Right renal pelvis (tissue), 4 donors: ENCODE measurements at regions not wholly inside any gene's neighbourhood (a gene's known extent, or its start where the extent isn't known, plus 50 kb on each side); places are given as distances from the start of the nearest gene placed in this dataset.

Experiments
- DNase-seq, 4 donors: peaks; one replicate each; pipeline ENCODE4 v3.0.0-alpha.2; 2013; ENCODE audit warnings: low read depth in 4 of 4, low spot score in 3 of 4, missing footprints in 1 of 4

DNA sequence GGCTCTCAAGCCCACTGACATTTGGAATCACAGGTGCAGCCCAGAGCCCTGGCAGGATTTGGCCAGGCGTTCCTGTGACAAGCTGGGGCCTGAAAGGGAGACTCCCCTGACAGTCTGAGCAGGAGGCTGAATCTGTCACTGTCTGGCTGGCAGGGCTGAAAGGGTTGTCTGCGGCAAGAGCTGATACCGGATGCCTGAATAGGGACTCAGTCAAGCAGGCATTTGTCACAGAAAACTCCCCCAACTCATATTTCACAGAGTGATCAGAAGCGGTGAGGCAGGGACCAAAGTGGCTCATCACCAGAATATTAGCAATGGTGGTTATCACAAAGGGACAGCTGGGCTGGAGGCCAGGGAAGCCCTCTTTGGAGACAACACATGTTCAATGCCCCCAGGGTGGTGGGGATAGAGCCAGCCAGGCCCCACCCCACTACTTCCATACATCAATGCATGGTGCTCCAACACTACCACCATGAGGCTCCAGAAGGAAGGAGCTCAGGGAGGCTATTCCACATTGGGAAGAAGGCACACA, 295.5 kb downstream of the DTWD2 start:
- peak in 1 of 4 donors; percentile 36 for DNase-seq

DNA sequence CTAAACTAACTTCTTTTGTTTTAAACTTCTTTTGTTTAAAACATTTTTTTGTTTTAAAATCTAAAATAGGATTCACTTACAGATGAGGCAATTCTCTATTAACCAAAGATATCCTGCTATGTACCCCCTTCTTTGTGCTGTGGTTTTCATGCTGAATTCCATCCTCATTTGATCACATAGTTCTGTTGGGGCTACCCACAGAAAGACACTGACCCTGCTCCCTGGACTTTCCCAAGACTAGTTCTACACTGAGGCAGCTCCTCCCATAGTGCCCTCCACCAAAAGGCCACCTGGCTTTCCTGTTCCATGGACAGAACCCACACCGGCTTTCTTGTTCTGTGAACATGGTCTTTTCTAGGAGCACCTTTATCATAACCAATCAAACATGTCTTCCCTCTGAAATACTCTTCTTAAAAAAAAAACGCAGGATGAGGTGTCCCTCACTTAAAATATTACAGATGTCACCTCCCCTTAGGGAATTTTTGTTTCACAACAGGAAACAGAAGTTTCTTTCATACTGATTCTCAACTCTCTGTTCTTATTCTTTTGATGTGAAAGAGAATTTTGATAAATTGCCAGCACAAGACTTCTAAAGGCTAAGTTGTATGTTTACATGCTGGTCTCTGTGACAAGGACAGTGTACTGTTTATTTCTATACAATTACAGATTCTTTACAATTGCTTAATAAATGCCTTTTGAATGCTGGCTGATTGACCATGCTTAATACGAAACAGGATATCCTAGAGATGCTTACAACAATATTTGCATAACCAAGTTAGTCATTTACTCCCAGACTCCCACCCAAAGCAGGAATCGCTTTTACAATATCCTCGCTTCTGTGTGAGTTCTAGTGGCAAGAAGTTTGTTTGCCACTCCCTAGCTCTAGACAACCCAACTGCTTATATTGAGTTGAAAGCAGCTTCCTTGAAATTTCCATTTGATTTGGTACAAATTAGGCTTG, 300.4 kb downstream of the DTWD2 start:
- peak in 1 of 4 donors; percentile 10 for DNase-seq

GRCh38 chr5:118687100-118687499, 301.2 kb downstream of the DTWD2 start:
- no peak for DNase-seq

DNA sequence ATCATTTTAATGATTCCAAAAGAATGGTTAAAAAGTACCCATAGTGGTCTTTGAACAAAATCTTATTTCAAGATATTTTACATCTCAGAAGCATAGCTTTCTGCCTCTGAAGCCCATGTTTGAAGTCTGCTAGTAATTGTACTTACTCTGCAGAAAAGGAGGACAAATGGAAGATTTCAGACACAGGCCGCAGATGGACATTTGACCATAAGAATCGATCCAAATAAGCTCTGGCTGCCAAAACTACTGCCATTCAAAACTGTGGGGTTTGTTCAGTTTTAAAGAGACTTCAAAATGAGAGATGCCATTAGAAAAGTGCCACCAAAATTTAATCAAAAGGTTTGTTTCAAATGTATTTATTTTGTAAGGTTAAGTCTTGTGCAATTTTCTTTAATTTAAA, 306.7 kb downstream of the DTWD2 start:
- no peak for DNase-seq

DNA sequence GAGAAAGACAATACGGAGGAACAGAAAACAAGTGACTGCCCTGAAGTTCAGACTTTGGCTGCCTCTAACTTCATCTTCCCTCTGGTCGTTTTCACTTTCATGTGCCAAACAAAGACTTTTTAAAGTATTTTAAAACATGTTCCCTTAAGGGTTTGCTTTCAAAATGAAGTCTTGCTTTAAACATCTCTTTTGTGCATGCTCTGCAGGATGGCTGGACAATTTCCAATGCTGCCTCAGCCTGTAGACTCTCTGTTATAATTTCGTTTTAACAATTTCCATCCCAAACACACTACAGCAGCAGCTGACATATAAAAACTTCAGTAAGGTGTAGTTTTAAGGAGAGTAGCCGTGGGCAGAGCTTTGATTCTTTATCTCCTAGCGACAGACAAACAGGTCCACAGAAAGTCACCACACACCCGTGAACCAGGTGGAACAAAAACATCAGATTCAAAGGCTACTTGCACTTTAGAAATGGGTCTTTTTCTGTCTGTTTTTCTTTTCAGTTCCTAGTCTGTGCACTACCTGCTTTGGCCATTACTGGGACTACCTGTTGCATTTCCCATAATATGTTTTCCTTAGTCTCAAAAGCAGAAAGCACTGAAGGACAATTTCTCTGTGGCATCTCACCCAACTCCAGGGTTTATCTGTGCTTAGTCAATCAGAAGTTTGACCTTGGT, 308.9 kb downstream of the DTWD2 start:
- no peak for DNase-seq

DNA sequence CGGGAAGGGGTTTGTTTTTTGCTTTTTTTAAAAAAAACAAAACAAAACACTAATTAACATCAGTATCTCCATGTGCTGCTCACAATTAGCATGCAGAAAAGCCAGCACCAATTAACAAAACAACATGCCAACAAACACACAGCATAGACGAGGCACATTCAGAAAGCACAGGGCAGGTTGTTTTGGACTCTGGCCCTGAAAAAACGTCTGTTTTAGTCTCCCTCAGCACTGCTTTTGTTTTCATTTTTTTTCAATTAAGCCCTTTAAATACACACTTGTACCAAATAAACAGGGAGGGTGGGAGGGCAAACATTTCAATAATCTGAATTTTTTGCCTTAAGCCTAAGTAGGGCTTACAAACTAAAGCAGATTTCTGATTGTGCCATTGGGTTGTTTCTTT, 309.6 kb downstream of the DTWD2 start:
- no peak for DNase-seq

DNA sequence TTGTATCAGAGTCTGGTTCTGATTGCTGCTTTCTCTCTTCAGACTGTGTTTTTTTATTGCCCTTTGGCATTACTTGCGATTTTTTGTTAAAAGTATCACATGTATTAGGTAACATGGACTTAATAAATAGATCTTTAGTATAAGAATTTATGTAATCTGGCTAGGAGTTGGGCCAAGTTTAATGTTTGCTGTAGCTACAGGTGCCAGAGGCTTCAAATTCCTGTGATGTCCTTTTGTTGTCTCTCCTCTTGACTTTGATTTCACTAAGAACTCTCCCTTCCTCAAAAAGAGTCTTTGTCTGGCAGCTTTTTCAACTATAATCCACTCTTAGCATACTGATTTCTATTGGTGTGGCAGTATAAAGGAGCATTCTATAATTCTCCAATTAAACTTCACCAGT, 313.1 kb downstream of the DTWD2 start:
- DNase-seq: no peak

- no peak for DNase-seq
Measured at GRCh38 chr5:118657576-118657975, 330.8 kb downstream of the DTWD2 start.

DNA sequence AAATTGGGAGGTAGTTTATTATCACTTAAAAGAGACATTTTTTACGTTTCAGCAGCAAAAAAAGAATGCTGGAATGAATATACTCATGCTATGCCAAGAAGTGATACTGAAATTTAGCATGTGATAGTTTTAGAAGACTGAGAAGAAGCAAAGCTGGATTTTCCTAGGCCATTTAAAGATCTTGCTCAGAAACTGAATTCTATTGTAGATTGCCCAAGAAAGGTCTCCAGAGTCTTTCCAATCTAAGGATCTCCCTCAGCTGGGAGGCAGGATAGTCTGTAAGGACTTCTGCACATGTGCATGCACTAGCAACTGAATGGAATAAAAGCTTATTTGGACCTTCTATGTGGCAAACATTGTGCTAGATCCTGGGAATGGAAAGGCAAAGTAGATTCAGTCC, 334.5 kb downstream of the DTWD2 start:
- no peak for DNase-seq

- DNase-seq: no peak
Measured at GRCh38 chr5:118653183-118653582, 335.2 kb downstream of the DTWD2 start.

DNA sequence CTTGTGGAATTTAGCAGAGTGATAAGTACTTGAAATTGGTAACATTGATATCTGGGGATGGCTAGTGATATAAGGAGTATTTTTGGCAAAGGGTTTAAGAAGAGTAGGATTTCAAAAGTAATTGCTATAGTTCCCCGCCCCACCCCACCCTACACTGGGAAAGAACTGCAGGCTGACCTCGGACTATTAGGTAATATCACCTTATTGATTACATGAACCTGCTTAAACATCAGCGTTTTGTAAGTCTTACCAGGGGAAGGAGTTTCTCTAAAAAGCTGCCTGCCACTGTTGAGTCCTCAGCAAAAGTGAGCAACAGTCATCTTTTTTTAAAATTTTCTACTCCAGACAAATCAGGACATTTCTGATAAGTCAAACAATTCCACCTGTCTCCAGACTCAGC, 337.3 kb downstream of the DTWD2 start:
- no peak for DNase-seq

DNA sequence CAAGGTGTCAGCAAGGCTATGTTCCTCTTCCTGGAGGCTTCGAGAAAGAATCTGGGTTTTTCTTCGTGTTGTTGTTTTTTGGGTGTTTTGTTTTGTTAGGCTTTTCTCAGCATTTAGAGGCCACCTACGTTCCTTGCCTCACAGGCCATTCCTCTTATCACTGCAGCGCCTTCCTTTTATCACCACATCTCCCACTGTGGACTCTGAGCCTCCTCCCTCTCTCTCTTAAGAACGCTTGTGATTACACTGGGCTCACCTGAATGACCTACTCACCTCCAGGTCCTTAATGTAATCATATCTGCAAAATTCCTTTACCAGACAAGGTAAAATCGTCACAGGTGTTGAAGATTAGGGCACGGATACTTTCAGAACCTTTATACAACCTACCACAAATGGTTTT, 340.8 kb downstream of the DTWD2 start:
- no peak for DNase-seq

DNA sequence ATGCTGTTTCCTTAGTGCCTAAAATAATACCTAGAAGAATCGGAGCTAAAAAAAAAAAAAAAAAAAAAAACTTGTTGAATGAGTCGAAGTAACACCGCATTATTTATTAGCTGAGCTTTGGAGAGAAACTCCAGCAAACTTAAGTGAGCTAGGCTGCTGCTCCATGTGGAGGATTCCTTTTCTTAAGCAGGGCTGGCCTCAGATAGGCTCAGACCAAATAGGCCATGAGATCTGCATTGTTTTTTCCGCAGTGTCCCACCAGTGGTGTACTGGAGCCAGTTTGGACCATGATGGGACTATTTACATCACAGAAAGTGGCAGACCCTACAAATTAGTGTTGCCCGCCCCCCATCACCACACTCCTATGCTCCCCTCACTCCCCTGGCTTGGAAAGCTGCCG, 341.4 kb downstream of the DTWD2 start:
- no peak for DNase-seq

- no peak for DNase-seq
Measured at GRCh38 chr5:118637947-118638670, 350.2 kb downstream of the DTWD2 start.

DNA sequence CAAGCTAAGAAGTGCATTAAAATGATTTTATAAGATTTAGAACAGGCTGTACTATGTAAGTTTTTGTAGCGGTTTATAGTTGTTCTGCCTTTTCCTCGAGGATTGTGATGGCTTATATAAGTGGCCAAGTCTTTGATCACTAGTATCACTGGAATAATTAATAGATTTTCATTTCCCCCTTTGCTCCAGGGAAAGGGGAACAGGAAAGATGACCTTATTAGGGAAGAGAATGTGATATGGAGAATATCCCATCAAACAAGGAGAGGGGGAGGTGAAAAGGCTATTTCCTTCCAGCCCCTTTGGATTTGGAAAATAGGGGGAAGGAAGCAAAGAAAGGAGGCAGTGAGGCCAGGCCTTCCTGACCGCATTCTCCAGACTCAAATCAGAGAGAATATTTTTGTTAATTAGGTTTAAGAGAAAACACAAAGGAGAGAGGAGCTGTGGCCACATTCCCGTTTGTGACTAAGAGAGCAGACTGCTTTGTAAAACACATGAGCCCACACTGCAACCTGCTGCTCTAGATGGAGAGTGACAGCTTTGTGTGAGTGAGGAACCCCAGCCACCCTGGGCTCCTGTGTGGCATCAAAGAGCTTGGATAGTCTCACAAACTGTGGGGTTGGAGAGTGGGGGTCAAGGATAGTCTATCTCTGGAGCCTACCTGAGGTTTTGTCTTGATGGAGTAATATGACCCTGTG, 359.5 kb downstream of the DTWD2 start:
- no peak for DNase-seq

GRCh38 chr5:118620233-118620632, 368.1 kb downstream of the DTWD2 start:
- DNase-seq: peak in 2 of 4 donors; percentile 31 to 45

DNA sequence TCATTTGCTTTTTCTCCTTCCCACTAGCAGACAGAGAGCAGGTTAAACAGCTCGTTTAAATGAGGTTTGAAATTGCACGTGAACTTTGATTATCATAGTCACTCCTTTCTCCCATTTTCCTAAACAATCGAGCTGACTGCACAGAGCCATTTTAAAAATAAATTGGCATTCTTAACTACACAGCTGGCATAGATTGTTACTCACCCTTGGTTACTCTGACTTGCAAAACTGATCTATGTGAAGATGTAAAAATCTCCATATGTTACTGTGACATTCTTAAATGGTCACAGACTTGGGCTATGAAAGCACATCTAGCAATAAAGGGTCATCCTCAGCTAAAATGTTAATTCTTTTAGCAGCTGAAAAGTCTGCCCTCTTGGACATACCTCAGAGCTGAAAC, 368.5 kb downstream of the DTWD2 start:
- no peak for DNase-seq

DNA sequence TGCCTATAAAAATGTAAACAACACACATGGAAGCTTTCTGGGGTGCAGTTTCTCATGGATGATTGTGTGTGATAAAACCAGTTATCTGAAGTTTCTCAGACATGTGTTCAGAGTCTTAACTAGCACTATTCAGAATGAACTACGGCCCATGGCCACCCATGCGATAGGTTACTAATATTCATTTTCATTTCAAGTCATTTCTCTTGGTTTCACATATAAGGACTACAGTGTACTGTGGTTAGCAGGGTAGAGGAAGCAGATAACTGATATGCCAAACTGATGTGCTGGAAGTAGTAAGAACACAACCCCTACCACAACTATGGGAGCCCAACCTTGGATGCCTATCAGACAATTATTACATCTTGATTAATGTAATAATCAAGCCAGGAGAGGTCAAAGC, 372.1 kb downstream of the DTWD2 start:
- DNase-seq: no peak

- no peak for DNase-seq
Measured at GRCh38 chr5:118614731-118615456, 373.5 kb downstream of the DTWD2 start.
